AG04450 (cell line): ENCODE measurements at regions not wholly inside any gene's neighbourhood (a gene's known extent, or its start where the extent isn't known, plus 50 kb on each side); places are given as distances from the start of the nearest gene placed in this dataset.
A peak's percentile ranks its signal among the peaks of the same experiment; 100 is the strongest.

Experiments used
- CTCF ChIA-PET: fragments of 300-600, 350-600 bp; formaldehyde crosslinking; extraction: SDS; loops from one replicate; lab custom pipeline; 2022; ENCODE audit warnings: antibody characterized with exemption, inconsistent platforms; lab: Charles Lee
- POLR2A ChIA-PET: fragments of 350-600 bp; formaldehyde crosslinking; extraction: SDS; loops from one replicate; lab custom pipeline; 2021; ENCODE audit warnings: antibody characterized with exemption, inconsistent platforms; lab: Yijun Ruan, JAX
- DNase-seq: peaks from one replicate; pipeline ENCODE4 v3.0.0-alpha.2; 2011; ENCODE audit warnings: low read depth, low spot score
- H3K27ac ChIP-seq: one replicate; pipeline ENCODE4 v1.5.1; 2012; ENCODE audit warnings: low read depth, low read length, control low read depth
- H3K27me3 ChIP-seq: one replicate; pipeline ENCODE4 v1.6.0; 2012; ENCODE audit warnings: low read length; ENCODE audit not compliant: control insufficient read depth, insufficient read depth
- H3K4me3 ChIP-seq: 2 replicates; pipeline ENCODE4 v1.5.1; 2011; ENCODE audit warnings: mild to moderate bottlenecking, low read depth, low read length, control low read depth
- H3K9me3 ChIP-seq: 2 replicates; pipeline ENCODE4 v1.5.1; 2012; ENCODE audit warnings: low read length; ENCODE audit not compliant: control insufficient read depth, insufficient read depth
- TF ChIP-seq, protein P1 (sequence below): IDR thresholded peaks from 2 replicates; pipeline ENCODE4 v1.5.1; 2011; ENCODE audit warnings: low read depth, low read length, control low read depth, inconsistent platforms

DNA sequence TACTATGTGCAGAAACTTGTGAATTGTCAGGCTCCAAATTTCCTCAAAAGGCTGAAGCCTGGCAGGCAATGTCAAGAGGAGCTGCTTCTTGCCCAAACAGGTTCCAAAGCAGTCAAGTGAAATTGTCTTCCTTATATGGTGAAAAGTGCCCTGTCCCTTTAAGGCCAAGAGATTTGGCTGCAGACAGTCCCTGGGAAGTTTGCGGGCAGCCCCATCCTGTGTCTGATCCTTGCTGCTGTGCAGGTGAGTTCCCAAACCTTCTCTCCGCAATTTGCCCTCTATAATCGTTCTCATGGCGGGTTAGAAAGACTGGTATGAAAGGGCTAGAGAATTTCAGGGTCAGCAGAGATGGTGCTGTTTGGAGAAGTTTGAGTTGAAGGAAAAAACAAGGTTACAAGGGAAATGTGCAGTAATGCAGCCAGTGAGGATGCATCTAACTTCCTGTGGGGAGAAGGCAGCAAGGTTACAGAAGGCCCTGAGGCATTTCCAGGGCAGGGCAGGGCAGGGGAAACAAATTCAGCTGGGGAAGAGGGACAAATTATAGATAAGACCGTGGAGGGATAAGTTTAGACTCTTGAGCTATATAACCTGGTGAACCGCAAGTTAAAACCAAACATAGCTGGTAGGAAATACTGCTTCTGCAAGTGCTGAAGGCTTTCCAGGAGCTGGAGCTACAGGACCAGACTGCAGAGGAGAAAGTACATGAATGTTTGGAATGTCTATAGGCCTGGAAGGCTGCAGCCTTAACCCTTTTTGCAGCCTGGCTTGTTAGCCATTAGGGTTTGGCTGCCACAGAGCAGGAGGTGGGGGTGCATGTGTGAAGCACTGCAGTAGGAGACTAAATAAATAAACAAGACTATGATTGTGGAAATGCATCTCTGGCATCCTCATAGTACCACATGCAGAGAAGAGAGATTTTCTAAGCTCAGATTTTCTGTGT lies 256.2 kb upstream of the IL12A start:
- CTCF ChIA-PET = interaction anchor here (0.5 to 4.2 kb wide), 6 partner anchors 27 to 274 kb away, joined by 3 to 14 read pairs (median 4); no protein-coding TSS in a partner anchor
- POLR2A ChIA-PET = interaction anchor here (0.6 to 2.1 kb wide), 9 partner anchors 19 to 111 kb away, joined by 3 to 20 read pairs (median 3); no protein-coding TSS in a partner anchor
- no peaks in the 10 kb centered on the region for H3K9me3 ChIP-seq
- H3K4me3 ChIP-seq = peak overlapping the region; percentile 52
- DNase-seq = peak; percentile 52
- peak overlapping the region; percentile 40 for H3K27ac ChIP-seq
- TF ChIP-seq, protein P1, sequence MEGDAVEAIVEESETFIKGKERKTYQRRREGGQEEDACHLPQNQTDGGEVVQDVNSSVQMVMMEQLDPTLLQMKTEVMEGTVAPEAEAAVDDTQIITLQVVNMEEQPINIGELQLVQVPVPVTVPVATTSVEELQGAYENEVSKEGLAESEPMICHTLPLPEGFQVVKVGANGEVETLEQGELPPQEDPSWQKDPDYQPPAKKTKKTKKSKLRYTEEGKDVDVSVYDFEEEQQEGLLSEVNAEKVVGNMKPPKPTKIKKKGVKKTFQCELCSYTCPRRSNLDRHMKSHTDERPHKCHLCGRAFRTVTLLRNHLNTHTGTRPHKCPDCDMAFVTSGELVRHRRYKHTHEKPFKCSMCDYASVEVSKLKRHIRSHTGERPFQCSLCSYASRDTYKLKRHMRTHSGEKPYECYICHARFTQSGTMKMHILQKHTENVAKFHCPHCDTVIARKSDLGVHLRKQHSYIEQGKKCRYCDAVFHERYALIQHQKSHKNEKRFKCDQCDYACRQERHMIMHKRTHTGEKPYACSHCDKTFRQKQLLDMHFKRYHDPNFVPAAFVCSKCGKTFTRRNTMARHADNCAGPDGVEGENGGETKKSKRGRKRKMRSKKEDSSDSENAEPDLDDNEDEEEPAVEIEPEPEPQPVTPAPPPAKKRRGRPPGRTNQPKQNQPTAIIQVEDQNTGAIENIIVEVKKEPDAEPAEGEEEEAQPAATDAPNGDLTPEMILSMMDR = 0 out of 2 replicates have a peak, but pooled peaks have one; percentile 14
- H3K27me3 ChIP-seq = no peaks in the 10 kb centered on the region

- ChIA-PET POLR2A (interaction anchor here (0.6 to 2.1 kb wide), 9 partner anchors 18 to 112 kb away, joined by 3 to 20 read pairs (median 3); no protein-coding TSS in a partner anchor), CTCF (interaction anchor here (0.7 to 4.2 kb wide), 6 partner anchors 26 to 273 kb away, joined by 3 to 14 read pairs (median 4); no protein-coding TSS in a partner anchor)
- Histone ChIP-seq H3K27ac (no peak overlapping the region), H3K9me3 (no peaks in the 10 kb centered on the region), H3K4me3 (peak overlapping the region; percentile 52), H3K27me3 (no peaks in the 10 kb centered on the region)
- DNase-seq = peak; percentile 59
- TF ChIP-seq, protein P1 = no peak
Measured at GRCh38 chr3:159733194-159733860, 255.3 kb upstream of the IL12A start.

DNA sequence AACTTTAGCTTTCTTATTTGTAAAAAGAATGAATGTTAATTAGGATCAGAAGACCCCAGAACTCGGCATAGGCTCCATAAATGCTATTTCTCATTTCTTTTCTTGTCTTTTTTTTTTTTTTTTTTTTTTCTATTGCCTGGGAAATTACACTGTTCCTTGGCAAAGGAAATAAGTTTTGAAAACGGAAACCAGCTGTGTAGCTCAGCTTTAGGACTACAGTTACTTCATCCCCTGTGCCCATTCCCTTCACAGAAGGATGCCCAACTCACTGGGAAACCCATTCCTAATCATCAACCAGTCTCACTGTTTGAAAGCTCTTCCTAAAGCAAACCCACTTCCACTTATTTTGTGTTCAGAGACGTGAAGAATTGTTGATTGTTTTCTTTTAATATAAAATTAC lies 254.0 kb upstream of the IL12A start:
- H3K27ac ChIP-seq = no peak overlapping the region
- H3K4me3 ChIP-seq = no peak overlapping the region
- TF ChIP-seq, protein P1 = no peak
- ChIA-PET POLR2A (interaction anchor here (0.7 kb wide), 2 partner anchors 8 to 52 kb away, joined by 3 to 4 read pairs; no protein-coding TSS in a partner anchor), CTCF (interaction anchor here (0.6 to 4.2 kb wide), 8 partner anchors 27 to 756 kb away, joined by 3 to 14 read pairs (median 3); no protein-coding TSS in a partner anchor)
- no peak for DNase-seq
- no peaks in the 10 kb centered on the region for H3K9me3 ChIP-seq
- H3K27me3 ChIP-seq = no peaks in the 10 kb centered on the region

DNA sequence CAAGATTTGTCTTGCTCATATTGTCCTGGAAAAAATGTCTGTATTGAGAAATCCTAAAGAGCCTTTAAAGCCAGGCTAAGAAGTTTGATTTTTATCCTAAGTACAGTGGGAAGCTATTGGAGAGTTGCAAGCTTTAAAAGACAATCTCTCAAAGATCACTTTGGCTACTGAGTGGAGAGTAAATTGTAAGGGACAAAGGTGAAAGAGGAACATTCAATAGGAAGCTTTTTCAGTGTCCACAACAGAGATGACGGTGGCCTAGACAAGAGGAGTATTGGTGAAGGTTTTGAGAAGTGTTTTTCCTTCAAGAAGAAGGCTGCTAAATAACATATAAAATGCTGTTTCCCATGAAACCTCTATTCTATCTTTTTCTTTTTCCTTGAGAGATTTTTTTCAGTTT lies 249.5 kb upstream of the IL12A start:
- ChIA-PET CTCF (no interaction called here), POLR2A (no interaction called here)
- Histone ChIP-seq H3K27me3 (no peaks in the 10 kb centered on the region), H3K4me3 (no peak overlapping the region), H3K27ac (no peak overlapping the region), H3K9me3 (no peaks in the 10 kb centered on the region)
- DNase-seq = no peak
- TF ChIP-seq, protein P1 = no peak
